ENCODE measurements at regions not wholly inside any gene's neighbourhood (a gene's known extent, or its start where the extent isn't known, plus 50 kb on each side); places are given as distances from the start of the nearest gene placed in this dataset.

- peak; percentile 40; the same call in 2 of the 3 replicates for ATAC-seq
These were observed 734.5 kb upstream of the NUDT12 start for GRCh38 chr5:104297076-104297475.

GRCh38 chr5:104295991-104296390, 733.4 kb upstream of the NUDT12 start:
- ATAC-seq = no peak
- TF ChIP-seq RARB (CRISPR knock-in tag; IDR thresholded peaks at IDR 0.05) (no peak), PPARA (CRISPR knock-in tag; IDR thresholded peaks at IDR 0.05; ENCODE audit: borderline replicate concordance) (no peak), PATZ1 (CRISPR knock-in tag; IDR thresholded peaks at IDR 0.05; ENCODE audit: borderline replicate concordance) (no peak), ISL1 (CRISPR knock-in tag; IDR thresholded peaks at IDR 0.05) (no peak), ZNF8 (CRISPR knock-in tag; IDR thresholded peaks at IDR 0.05) (no peak), ZC3H10 (CRISPR knock-in tag; IDR thresholded peaks at IDR 0.05) (no peak), ZNF70 (CRISPR knock-in tag; IDR thresholded peaks at IDR 0.05) (no peak), SNAI2 (CRISPR knock-in tag; IDR thresholded peaks at IDR 0.05) (no peak), POU6F1 (CRISPR knock-in tag; IDR thresholded peaks at IDR 0.05; ENCODE audit: borderline replicate concordance, low read depth) (no peak), TOX (CRISPR knock-in tag; IDR thresholded peaks at IDR 0.05; ENCODE audit: borderline replicate concordance) (no peak), TCF4 (CRISPR knock-in tag; IDR thresholded peaks at IDR 0.05; ENCODE audit: borderline replicate concordance) (no peak), ZFP30 (CRISPR knock-in tag; IDR thresholded peaks at IDR 0.05) (no peak), ARNTL (CRISPR knock-in tag; IDR thresholded peaks at IDR 0.05; ENCODE audit: borderline replicate concordance, low read depth) (no peak), CSRNP3 (CRISPR knock-in tag; IDR thresholded peaks at IDR 0.05) (no peak), ZFP3 (CRISPR knock-in tag; IDR thresholded peaks at IDR 0.05) (no peak), BACH2 (CRISPR knock-in tag; IDR thresholded peaks at IDR 0.05; ENCODE audit: borderline replicate concordance) (no peak), GLIS3 (CRISPR knock-in tag; IDR thresholded peaks at IDR 0.05) (no peak), CREB5 (CRISPR knock-in tag; IDR thresholded peaks at IDR 0.05; ENCODE audit: low read depth) (no peak), ZNF565 (CRISPR knock-in tag; conservative IDR thresholded peaks at IDR 0.05; ENCODE audit: low read depth) (no peak), TSHZ2 (CRISPR knock-in tag; IDR thresholded peaks at IDR 0.05) (no peak)

More at GRCh38 chr5:104297076-104297475, 734.5 kb upstream of the NUDT12 start:
- no peak for TF ChIP-seq ZNF8 (CRISPR knock-in tag; IDR thresholded peaks at IDR 0.05)
- no peak for TF ChIP-seq ZNF565 (CRISPR knock-in tag; conservative IDR thresholded peaks at IDR 0.05; ENCODE audit: low read depth)
- no peak for TF ChIP-seq SNAI2 (CRISPR knock-in tag; IDR thresholded peaks at IDR 0.05)
- no peak for TF ChIP-seq ZFP3 (CRISPR knock-in tag; IDR thresholded peaks at IDR 0.05)

GRCh38 chr5:104283136-104283535, 720.5 kb upstream of the NUDT12 start:
- no peak for ATAC-seq
- TF ChIP-seq TOX (CRISPR knock-in tag; IDR thresholded peaks at IDR 0.05; ENCODE audit: borderline replicate concordance) (no peak), ZFP3 (CRISPR knock-in tag; IDR thresholded peaks at IDR 0.05) (no peak), RARB (CRISPR knock-in tag; IDR thresholded peaks at IDR 0.05) (no peak), CSRNP3 (CRISPR knock-in tag; IDR thresholded peaks at IDR 0.05) (no peak), CREB5 (CRISPR knock-in tag; IDR thresholded peaks at IDR 0.05; ENCODE audit: low read depth) (no peak), TCF4 (CRISPR knock-in tag; IDR thresholded peaks at IDR 0.05; ENCODE audit: borderline replicate concordance) (no peak), CSDC2 (CRISPR knock-in tag; IDR thresholded peaks at IDR 0.05) (no peak), PATZ1 (CRISPR knock-in tag; IDR thresholded peaks at IDR 0.05; ENCODE audit: borderline replicate concordance) (no peak), ZNF8 (CRISPR knock-in tag; IDR thresholded peaks at IDR 0.05) (no peak), SNAI2 (CRISPR knock-in tag; IDR thresholded peaks at IDR 0.05) (no peak)
